K562 (cell line): ENCODE measurements at regions not wholly inside any gene's neighbourhood (a gene's known extent, or its start where the extent isn't known, plus 50 kb on each side); places are given as distances from the start of the nearest gene placed in this dataset.

Source experiments
- ATAC-seq: fragments of 200-7000 bp; cut with Tn5 transposase; 3 replicates; pipeline ENCODE4 v1.9.1; 2020; ENCODE audit warnings: moderate library complexity
- BruUV-seq: library from RNA; stranded (reverse); fragments of 400-500 nt; replicated peaks from 2 replicates; lab custom pipeline; 2021; lab: Mats Ljungman, UMichigan
- CTCF ChIA-PET: fragments of 300-600 bp; formaldehyde crosslinking; extraction: SDS; loops from one replicate; lab custom pipeline; 2021; ENCODE audit warnings: low intra/inter-chr PET ratio; lab: Yijun Ruan, JAX
- POLR2A ChIA-PET: fragments of 300-600, 350-650 bp; sonication (Branson Sonifier 250); formaldehyde crosslinking; extraction: SDS; loops from one replicate; lab custom pipeline; 2021; ENCODE audit warnings: antibody characterized with exemption, inconsistent platforms; lab: Yijun Ruan, JAX
- DNase-seq, 4 experiments: peaks; one replicate each; pipeline versions ENCODE4 v3.0.0 to v3.0.0-alpha.2; 2011 to 2018; ENCODE audit warnings: low spot score in 3 of 4, mixed read lengths in 3 of 4; ENCODE audit errors: extremely low read depth in 1 of 4
- FAIRE-seq: peaks from 2 replicates; lab custom pipeline; 2011; peaks lifted over from hg19 to GRCh38; lab: Jason Lieb, UNC
- H2AFZ ChIP-seq: 2 replicates; pipeline ENCODE4 v1.6.0; 2011; ENCODE audit warnings: low read depth, low read length, control low read depth, inconsistent platforms
- H3K27ac ChIP-seq: fragments of 200-600 bp; 3 replicates; pipeline ENCODE4 v1.8.0; 2011; ENCODE audit warnings: low read depth, mild to moderate bottlenecking, control low read depth, inconsistent platforms, low read length, moderate library complexity, mixed read lengths; ENCODE audit errors: extremely low read depth
- H3K27me3 ChIP-seq, 2 experiments: fragments of 300-600 bp in 1 of 2; 2 replicates in 1 of 2; 3 replicates in 1 of 2; pipeline versions ENCODE4 v1.6.0 to v1.8.0; 2011; ENCODE audit warnings: inconsistent platforms in 2 of 2, low read length in 2 of 2, mild to moderate bottlenecking in 1 of 2, mixed read lengths in 1 of 2, moderate library complexity in 1 of 2; ENCODE audit not compliant: control insufficient read depth in 2 of 2, insufficient read depth in 2 of 2
- H3K36me3 ChIP-seq: fragments of 300-600 bp; 3 replicates; pipeline ENCODE4 v1.8.0; 2011; ENCODE audit warnings: mild to moderate bottlenecking, low read length, inconsistent platforms; ENCODE audit not compliant: control insufficient read depth, insufficient read depth
- H3K4me1 ChIP-seq, 2 experiments: fragments of 200-600 bp in 1 of 2; replicated peaks in 1 of 2; 2 replicates in 1 of 2; 3 replicates in 1 of 2; pipeline versions ENCODE4 v1.5.1 to v1.8.0; 2011; ENCODE audit warnings: inconsistent platforms in 2 of 2, low read length in 2 of 2, mild to moderate bottlenecking in 1 of 2, mixed read lengths in 1 of 2, moderate library complexity in 1 of 2; ENCODE audit not compliant: control insufficient read depth in 2 of 2, insufficient read depth in 2 of 2
- H3K4me2 ChIP-seq: 2 replicates; pipeline ENCODE4 v1.6.1; 2011; ENCODE audit warnings: low read length, control low read depth, inconsistent platforms, mixed read lengths; ENCODE audit not compliant: insufficient read depth
- H3K4me3 ChIP-seq: fragments of 200-600 bp; sonication (generic), shearing (Covaris generic); 2 replicates; pipeline ENCODE4 v1.5.1; 2016; ENCODE audit warnings: control low read depth, inconsistent platforms
- H3K79me2 ChIP-seq: fragments of 200-600 bp; 3 replicates; pipeline ENCODE4 v1.8.0; 2011; ENCODE audit warnings: low read length, inconsistent platforms; ENCODE audit not compliant: control insufficient read depth, insufficient read depth
- H3K9ac ChIP-seq, 2 experiments: 2 replicates each; pipeline versions ENCODE4 v1.6.0 to v1.6.1; 2011; ENCODE audit warnings: low read depth in 2 of 2, low read length in 2 of 2, control low read depth in 1 of 2, inconsistent platforms in 1 of 2, mild to moderate bottlenecking in 1 of 2, mixed read lengths in 1 of 2; ENCODE audit not compliant: insufficient read depth in 1 of 2
- H3K9me1 ChIP-seq: one replicate; pipeline ENCODE4 v1.6.0; 2011; ENCODE audit warnings: inconsistent platforms, mild to moderate bottlenecking, low read length, moderate library complexity; ENCODE audit not compliant: control insufficient read depth, insufficient read depth
- H3K9me3 ChIP-seq: replicated peaks from 2 replicates; pipeline ENCODE4 v1.5.1; 2011; ENCODE audit warnings: low read depth, low read length, inconsistent platforms; ENCODE audit not compliant: control insufficient read depth, insufficient read depth
- H4K20me1 ChIP-seq: replicated peaks from 2 replicates; pipeline ENCODE4 v1.6.1; 2011; ENCODE audit warnings: low read length, inconsistent platforms, mixed read lengths; ENCODE audit not compliant: control insufficient read depth, insufficient read depth
- ERF ChIP-seq: fragments of 450-650 bp; formaldehyde crosslinking; IDR thresholded peaks from 2 replicates; pipeline ENCODE4 v1.4.0; 2020; ENCODE audit warnings: mild to moderate bottlenecking, mixed read lengths
- HCFC1 ChIP-seq: IDR thresholded peaks from 2 replicates; pipeline ENCODE4 v1.6.1; 2012; ENCODE audit warnings: low read depth, low read length, improper control_type of control experiment
- NFE2 ChIP-seq: IDR thresholded peaks from 2 replicates; pipeline ENCODE4 v1.6.1; 2014; ENCODE audit warnings: antibody characterized with exemption, low read depth
- NR4A1 ChIP-seq, 2 experiments: fragments of 250-450 bp in 1 of 2; fragments of 450-650 bp in 1 of 2; sonication (Bioruptor Pico) in 1 of 2; IDR thresholded peaks; 2 replicates each; pipeline versions ENCODE4 v1.4.0 to v1.6.1; 2016 to 2020; ENCODE audit warnings: mild to moderate bottlenecking in 2 of 2, missing compliant biosample characterization in 1 of 2, missing genetic modification characterization in 1 of 2, moderate library complexity in 1 of 2
- STAT5A ChIP-seq: IDR thresholded peaks from 2 replicates; pipeline ENCODE4 v1.6.1; 2012; ENCODE audit warnings: low read length, inconsistent platforms, borderline replicate concordance
- TAF15 ChIP-seq: fragments of 200-400 bp; formaldehyde crosslinking; IDR thresholded peaks from 2 replicates; pipeline ENCODE4 v1.6.1; 2017; ENCODE audit warnings: mild to moderate bottlenecking, low read depth, low read length, moderate library complexity
- XRCC3 ChIP-seq: fragments of 450-650 bp; IDR thresholded peaks from 2 replicates; pipeline ENCODE4 v1.6.1; 2017; ENCODE audit warnings: mild to moderate bottlenecking, moderate library complexity
- ZNF551 ChIP-seq: fragments of 250-450 bp; sonication (Bioruptor Pico); IDR thresholded peaks from 2 replicates; pipeline ENCODE4 v1.5.0; 2021; ENCODE audit warnings: mild to moderate bottlenecking, moderate library complexity
- ZNF696 ChIP-seq: fragments of 250-450 bp; sonication (Bioruptor Pico); conservative IDR thresholded peaks from 2 replicates; pipeline ENCODE4 v1.4.0; 2020; ENCODE audit warnings: mild to moderate bottlenecking, moderate library complexity
- ZSCAN29 ChIP-seq: fragments of 450-650 bp; IDR thresholded peaks from 2 replicates; pipeline ENCODE4 v1.6.1; 2017
- WGBS: fragments of 100-300 bp; shearing (Covaris generic); methylation state at CpG from one replicate; pipeline ENCODE4 v1.1.6; 2016; ENCODE audit warnings: low coverage, mixed read lengths; ENCODE audit not compliant: insufficient coverage; ENCODE audit errors: missing lambda C conversion rate; 5-methylcytosine and 5-hydroxymethylcytosine counted together
- in situ Hi-C: fragments of 300-500 bp; cut with MboI; formaldehyde crosslinking; loops from 4 replicates; pipeline ENCODE4 v1.15.0; 2018; ENCODE audit warnings: inconsistent platforms, mixed read lengths
- intact Hi-C: fragments of 100-400 bp; cut with micrococcal nuclease; formaldehyde crosslinking; loops from 2 replicates; pipeline ENCODE4 v1.14.2; 2022
- TF ChIP-seq, protein P1 (sequence below): IDR thresholded peaks from 2 replicates; pipeline ENCODE4 v1.6.1; 2014; ENCODE audit warnings: antibody characterized with exemption
- TF ChIP-seq, protein P2 (sequence below): fragments of 150-350 bp; conservative IDR thresholded peaks from 2 replicates; pipeline ENCODE4 v1.6.1; 2014; ENCODE audit warnings: low read length
- TF ChIP-seq, protein P3 (sequence below): fragments of 250-450 bp; sonication (Bioruptor Pico); IDR thresholded peaks from 2 replicates; pipeline ENCODE4 v1.5.1; 2021; ENCODE audit warnings: mild to moderate bottlenecking
- TF ChIP-seq, protein P4 (sequence below), 2 experiments: fragments of 450-650 bp in 1 of 2; sonication (generic) in 1 of 2; formaldehyde crosslinking in 1 of 2; IDR thresholded peaks in 1 of 2; conservative IDR thresholded peaks in 1 of 2; 2 replicates each; pipeline versions ENCODE4 v1.6.1 to v1.8.1; 2016 to 2023; ENCODE audit warnings: mild to moderate bottlenecking in 2 of 2, moderate library complexity in 2 of 2, inconsistent platforms in 1 of 2, missing genetic modification reagents in 1 of 2

DNA sequence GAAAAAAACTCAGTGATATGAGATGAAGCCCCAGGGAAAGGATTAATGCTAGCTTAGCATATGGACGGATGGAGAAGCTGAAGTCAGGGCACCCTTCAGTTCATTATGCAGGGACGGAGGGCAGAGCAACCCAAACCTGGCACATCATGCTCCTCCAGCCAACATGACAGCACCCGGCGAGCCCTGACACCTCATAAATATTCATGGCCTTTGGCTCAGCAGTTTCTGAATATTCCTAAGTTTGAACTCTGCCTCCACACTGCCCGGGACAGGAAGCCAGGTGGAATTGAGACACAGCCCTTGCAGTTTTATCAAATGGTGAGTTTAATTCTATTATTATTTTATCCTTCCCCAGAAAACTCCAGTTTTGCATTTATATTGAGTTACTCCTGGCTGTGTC, 87.3 kb upstream of the SH3BP4 start (continued):
- TF ChIP-seq STAT5A, result no peak
- TF ChIP-seq, protein P1, sequence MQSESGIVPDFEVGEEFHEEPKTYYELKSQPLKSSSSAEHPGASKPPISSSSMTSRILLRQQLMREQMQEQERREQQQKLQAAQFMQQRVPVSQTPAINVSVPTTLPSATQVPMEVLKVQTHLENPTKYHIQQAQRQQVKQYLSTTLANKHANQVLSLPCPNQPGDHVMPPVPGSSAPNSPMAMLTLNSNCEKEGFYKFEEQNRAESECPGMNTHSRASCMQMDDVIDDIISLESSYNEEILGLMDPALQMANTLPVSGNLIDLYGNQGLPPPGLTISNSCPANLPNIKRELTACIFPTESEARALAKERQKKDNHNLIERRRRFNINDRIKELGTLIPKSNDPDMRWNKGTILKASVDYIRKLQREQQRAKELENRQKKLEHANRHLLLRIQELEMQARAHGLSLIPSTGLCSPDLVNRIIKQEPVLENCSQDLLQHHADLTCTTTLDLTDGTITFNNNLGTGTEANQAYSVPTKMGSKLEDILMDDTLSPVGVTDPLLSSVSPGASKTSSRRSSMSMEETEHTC, result no peak
- TF ChIP-seq NR4A1 (CRISPR knock-in tag; IDR thresholded peaks at IDR 0.05), result no peak
- TF ChIP-seq NR4A1 (tag; IDR thresholded peaks at IDR 0.05), result no peak
- TF ChIP-seq ZNF696, result no peak

DNA sequence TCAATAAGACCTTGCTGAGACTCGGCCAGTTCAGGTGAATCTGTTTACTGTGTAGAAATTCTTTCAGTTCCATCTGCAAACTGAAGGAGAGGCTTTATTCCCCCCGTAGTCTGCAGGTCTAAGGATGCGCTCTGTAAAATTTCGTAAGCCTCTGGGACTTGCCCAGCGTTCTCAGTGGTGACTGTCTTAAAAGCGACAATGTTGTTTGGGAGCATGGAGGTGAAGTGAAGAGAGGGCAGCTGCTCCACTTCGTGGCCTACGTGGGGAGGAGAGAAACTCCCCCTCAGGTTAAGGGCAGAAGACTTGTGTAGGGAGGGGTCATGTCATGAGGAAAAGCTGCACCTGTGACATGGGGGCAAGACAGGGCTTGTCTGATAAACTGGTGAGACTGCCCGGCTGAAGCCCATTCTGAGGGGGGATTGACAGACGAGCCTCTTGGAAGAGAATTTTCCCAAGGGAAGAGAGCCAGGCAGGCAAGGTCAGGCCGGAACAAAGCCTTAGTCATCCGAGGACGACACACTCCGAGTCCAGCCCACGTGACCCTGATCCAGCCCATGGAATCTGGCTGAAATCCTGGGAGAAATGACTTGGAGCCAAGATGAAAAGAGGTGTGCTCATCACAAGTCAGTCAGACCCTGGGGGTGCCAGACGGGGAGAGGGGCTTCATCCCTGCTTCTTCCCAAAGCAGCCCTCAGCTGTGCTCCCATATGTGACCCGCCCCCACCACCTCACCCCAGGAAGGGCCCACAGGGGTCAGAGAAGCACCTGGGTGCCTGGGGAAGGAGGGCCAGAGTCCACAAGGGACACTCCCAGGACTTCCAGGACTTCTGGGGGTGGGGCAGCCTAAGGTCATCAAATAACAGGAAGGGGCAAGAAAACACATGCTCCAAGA, 88.5 kb upstream of the SH3BP4 start:
- Histone ChIP-seq H4K20me1 (no peaks in the 10 kb centered on the region), H3K4me3 (no peak overlapping the region), H3K9me1 (no peaks in the 10 kb centered on the region), H3K9ac (no peak overlapping the region), H3K4me1 (no peaks in the 10 kb centered on the region), H3K27ac (no peak overlapping the region), H3K9me3 (no peaks in the 10 kb centered on the region), H3K27me3 (no peaks in the 10 kb centered on the region), H2AFZ (no peak overlapping the region), H3K36me3 (no peaks in the 10 kb centered on the region), H3K4me2 (no peak overlapping the region), H3K79me2 (no peaks in the 10 kb centered on the region)
- 4% methylated on average over 11 of the region's 17 CpGs for WGBS
- BruUV-seq, result no TSS peak
- DNase-seq (no peak), FAIRE-seq (no peak), ATAC-seq (no peak)
- in situ Hi-C loops (no loop called here), intact Hi-C loops (no loop called here)
- POLR2A ChIA-PET, result no interaction called here
- CTCF ChIA-PET, result no interaction called here
- TF ChIP-seq, protein P2, sequence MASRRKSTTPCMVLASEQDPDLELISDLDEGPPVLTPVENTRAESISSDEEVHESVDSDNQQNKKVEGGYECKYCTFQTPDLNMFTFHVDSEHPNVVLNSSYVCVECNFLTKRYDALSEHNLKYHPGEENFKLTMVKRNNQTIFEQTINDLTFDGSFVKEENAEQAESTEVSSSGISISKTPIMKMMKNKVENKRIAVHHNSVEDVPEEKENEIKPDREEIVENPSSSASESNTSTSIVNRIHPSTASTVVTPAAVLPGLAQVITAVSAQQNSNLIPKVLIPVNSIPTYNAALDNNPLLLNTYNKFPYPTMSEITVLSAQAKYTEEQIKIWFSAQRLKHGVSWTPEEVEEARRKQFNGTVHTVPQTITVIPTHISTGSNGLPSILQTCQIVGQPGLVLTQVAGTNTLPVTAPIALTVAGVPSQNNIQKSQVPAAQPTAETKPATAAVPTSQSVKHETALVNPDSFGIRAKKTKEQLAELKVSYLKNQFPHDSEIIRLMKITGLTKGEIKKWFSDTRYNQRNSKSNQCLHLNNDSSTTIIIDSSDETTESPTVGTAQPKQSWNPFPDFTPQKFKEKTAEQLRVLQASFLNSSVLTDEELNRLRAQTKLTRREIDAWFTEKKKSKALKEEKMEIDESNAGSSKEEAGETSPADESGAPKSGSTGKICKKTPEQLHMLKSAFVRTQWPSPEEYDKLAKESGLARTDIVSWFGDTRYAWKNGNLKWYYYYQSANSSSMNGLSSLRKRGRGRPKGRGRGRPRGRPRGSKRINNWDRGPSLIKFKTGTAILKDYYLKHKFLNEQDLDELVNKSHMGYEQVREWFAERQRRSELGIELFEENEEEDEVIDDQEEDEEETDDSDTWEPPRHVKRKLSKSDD, result no peak
- TF ChIP-seq XRCC3 (no peak), TAF15 (no peak), ERF (CRISPR knock-in tag) (no peak), ZNF551 (CRISPR knock-in tag) (no peak), NFE2 (no peak), HCFC1 (no peak), ZSCAN29 (no peak)
- TF ChIP-seq, protein P3, sequence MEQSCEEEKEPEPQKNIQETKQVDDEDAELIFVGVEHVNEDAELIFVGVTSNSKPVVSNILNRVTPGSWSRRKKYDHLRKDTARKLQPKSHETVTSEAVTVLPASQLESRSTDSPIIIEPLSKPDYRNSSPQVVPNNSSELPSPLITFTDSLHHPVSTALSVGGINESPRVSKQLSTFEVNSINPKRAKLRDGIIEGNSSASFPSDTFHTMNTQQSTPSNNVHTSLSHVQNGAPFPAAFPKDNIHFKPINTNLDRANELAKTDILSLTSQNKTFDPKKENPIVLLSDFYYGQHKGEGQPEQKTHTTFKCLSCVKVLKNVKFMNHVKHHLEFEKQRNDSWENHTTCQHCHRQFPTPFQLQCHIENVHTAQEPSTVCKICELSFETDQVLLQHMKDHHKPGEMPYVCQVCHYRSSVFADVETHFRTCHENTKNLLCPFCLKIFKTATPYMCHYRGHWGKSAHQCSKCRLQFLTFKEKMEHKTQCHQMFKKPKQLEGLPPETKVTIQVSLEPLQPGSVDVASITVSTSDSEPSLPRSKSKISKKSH (CRISPR knock-in tag), result no peak
- TF ChIP-seq, protein P4, sequence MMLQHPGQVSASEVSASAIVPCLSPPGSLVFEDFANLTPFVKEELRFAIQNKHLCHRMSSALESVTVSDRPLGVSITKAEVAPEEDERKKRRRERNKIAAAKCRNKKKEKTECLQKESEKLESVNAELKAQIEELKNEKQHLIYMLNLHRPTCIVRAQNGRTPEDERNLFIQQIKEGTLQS (IDR thresholded peaks at IDR 0.05), result no peak
- TF ChIP-seq, protein P4 (CRISPR knock-in tag; conservative IDR thresholded peaks at IDR 0.05), result no peak
